GM10266 (cell line): ENCODE measurements at regions not wholly inside any gene's neighbourhood (a gene's known extent, or its start where the extent isn't known, plus 50 kb on each side); places are given as distances from the start of the nearest gene placed in this dataset.

Source experiments
- DNase-seq: peaks from one replicate; pipeline ENCODE4 v3.0.0; 2012; ENCODE audit errors: extremely low spot score
- TF ChIP-seq, protein P1 (sequence below): IDR thresholded peaks from 2 replicates; pipeline ENCODE4 v1.5.1; 2012; ENCODE audit warnings: mild to moderate bottlenecking, low read depth; ENCODE audit not compliant: control insufficient read depth, insufficient read depth; ENCODE audit errors: missing control alignments

DNA sequence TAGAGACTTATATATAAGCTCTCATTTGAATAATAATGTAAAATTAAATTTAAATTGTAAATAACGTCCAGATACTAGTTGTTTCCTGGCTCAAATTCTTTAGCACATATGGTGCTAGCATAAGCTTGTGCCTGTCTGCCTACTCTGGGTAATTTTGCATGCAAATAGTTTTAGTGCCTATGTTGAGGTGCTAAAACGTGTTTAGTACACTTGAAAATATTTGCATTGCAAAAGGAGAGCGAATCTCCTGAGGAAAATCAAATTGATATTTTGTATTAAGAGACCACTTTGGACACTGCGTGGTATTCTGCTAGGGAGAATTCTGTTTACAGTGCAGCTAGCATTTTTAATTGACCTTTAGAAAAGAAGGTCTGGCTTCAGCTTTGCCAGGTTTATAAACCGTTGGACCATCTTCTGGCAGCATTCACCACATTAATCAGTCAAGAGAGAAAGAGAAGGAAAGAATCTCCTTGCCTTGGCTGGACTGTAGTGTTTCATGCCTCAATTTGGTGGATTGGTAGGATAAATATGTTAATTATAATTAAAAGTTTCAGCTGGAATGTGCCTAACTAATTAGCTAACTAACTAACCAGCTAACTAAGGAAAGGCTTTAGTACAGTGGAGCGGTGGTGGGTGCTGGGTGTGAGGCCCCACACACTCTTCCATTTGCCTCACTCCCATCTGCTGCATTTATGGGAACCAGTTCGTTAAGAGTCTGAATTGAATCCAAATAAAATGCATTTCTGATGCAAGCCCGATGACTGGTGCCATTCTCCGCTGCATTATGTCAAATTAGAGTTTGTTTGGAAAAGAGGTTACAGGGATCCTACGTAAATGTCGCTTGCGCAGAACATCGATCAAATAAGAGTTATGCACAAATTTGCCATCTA, 150.1 kb upstream of the MPDZ start:
- TF ChIP-seq, protein P1, sequence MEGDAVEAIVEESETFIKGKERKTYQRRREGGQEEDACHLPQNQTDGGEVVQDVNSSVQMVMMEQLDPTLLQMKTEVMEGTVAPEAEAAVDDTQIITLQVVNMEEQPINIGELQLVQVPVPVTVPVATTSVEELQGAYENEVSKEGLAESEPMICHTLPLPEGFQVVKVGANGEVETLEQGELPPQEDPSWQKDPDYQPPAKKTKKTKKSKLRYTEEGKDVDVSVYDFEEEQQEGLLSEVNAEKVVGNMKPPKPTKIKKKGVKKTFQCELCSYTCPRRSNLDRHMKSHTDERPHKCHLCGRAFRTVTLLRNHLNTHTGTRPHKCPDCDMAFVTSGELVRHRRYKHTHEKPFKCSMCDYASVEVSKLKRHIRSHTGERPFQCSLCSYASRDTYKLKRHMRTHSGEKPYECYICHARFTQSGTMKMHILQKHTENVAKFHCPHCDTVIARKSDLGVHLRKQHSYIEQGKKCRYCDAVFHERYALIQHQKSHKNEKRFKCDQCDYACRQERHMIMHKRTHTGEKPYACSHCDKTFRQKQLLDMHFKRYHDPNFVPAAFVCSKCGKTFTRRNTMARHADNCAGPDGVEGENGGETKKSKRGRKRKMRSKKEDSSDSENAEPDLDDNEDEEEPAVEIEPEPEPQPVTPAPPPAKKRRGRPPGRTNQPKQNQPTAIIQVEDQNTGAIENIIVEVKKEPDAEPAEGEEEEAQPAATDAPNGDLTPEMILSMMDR, result no peak
- no peak for DNase-seq

DNA sequence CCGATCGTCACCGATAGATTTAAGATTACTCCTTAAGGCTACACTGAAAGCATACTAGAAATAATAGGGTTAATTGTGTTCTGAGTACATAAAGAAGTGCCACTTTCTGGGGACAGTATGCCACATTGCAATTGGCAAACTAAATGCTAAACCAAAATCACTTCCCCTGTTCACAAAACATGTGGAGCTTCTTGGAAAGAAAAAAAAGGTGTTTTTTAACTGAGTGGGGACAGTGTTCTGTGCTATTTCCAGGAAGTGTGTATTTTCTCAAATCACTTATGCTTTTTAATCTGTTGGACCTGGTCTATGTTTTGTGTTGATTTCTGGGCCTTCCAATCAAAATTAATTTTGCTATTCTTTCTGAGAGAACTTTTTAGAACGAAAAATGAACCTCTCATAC, 149.3 kb upstream of the MPDZ start:
- TF ChIP-seq, protein P1, result no peak
- DNase-seq, result no peak

DNA sequence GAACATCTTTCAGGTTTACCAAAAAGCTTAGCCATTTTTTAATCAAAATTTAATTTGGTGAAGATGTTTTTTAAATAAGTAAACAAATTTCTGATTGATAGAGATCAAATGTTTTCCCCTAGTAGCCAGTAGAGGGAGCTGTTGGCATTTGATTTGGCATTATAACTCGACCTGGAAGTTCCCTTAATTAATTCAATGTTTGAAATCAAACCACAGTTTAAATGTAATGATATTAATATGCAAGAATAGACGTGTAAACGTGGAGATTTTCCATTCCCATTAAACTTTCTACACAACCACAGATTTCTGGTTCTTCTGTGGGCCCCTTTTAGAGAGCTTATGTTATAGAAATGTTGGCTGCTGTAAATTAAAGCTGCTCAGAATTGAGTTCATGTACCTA, 148.1 kb upstream of the MPDZ start:
- TF ChIP-seq, protein P1, result peak; percentile 48
- peak; percentile 17 for DNase-seq

DNA sequence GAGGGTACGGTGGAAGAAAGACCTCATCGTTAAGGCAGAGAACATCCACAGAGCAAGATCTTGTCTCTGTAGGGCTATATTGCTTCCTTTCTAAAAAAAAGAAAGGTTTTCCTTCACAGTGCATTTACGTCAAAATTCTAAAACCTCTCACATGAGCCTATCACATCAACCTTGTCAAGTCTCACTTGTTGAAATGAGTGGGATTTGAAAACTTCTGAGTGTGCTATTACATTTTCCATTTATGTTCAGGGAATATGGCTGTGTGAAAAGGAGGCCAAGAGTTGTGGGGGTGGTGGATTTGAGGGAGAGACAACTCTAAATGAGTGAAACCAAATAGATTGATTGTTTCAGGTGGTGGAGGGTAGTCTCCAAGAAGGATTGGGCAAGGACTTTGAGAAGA, 147.1 kb upstream of the MPDZ start:
- no peak for DNase-seq

DNA sequence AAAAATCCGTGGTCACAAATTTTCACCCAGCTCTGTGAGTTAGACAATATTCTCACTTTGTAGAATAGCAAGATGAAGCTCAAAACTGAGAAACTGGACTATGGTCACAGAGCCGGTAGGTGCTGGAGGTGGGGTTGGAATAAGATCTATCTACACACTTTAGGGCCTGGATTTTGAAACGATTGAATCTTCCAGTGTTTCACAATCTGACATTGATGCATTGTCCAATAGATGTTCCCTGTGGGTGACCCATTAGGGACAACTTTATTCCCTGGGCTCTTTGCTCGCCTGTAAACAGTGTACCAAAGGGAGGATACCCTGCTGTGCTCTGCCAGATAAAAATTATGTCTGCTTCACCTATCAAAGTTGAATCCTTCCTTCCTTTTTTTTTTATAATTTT, 145.4 kb upstream of the MPDZ start:
- no peak for DNase-seq

More for the DNA sequence above, 147.1 kb upstream of the MPDZ start:
- TF ChIP-seq, protein P1, result no peak

DNA sequence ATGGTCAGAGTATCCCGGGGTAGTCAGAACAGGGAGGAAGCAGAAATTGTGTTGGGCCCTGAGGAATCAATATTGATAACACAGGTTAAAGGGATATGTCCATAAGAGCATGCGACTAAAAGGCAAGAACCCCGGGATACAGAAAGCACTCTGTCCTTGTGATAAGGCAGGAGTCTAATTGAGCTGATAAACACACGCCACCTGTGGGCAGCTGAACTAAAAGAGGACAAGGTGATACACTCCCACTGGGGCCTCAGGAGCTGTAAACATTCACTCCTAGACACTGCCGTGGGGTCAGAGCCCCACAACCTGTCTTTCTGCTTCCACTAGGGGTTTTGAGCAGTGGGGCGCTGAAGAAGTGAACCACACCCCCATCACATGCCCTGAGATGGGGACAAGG, 144.7 kb upstream of the MPDZ start:
- TF ChIP-seq, protein P1, result no peak
- no peak for DNase-seq

More for the DNA sequence above, 145.4 kb upstream of the MPDZ start:
- TF ChIP-seq, protein P1, result no peak

DNA sequence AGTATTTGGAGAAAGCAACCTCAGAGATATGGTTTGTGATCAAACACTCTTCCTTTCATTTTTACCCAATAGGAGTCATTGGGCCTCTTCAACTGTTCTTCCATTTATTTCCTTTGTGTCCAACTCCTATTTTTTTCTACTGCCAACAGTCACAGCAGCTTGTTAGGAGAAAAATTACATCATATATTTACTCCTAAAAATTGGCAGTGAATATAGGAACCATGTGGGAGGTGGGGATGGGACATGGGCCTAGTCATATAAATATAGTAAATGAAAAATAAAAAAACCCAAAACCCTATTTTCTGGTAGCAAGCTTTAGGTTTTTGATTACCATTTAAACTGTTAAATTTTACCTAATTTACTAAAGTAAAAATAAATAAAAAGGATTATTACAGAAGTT, 134.9 kb upstream of the MPDZ start:
- no peak for DNase-seq
- TF ChIP-seq, protein P1, result no peak
